D341Med (cell line): ENCODE measurements at regions not wholly inside any gene's neighbourhood (a gene's known extent, or its start where the extent isn't known, plus 50 kb on each side); places are given as distances from the start of the nearest gene placed in this dataset.
"Not testable (repeated sequence)": the region's sequence is repeated elsewhere in the genome, so short reads cannot be mapped to it uniquely, and the experiment has no call there.

Experiments
- DNase-seq: peaks from one replicate; pipeline ENCODE4 v3.0.0; 2012; ENCODE audit warnings: low spot score

GRCh38 chr4:26209378-26209777 lies 111.4 kb upstream of the RBPJ start:
- not testable (repeated sequence) for DNase-seq

- no peak for DNase-seq
Measured at GRCh38 chr4:26212528-26212927, 108.3 kb upstream of the RBPJ start.

GRCh38 chr4:26213317-26213716 lies 107.5 kb upstream of the RBPJ start:
- DNase-seq = no peak

GRCh38 chr4:26214994-26215393 lies 105.8 kb upstream of the RBPJ start:
- DNase-seq = no peak

GRCh38 chr4:26215725-26216124 lies 105.1 kb upstream of the RBPJ start:
- no peak for DNase-seq

- no peak for DNase-seq
Measured at GRCh38 chr4:26217481-26217880, 103.3 kb upstream of the RBPJ start.

GRCh38 chr4:26217961-26218676 lies 102.7 kb upstream of the RBPJ start:
- no peak for DNase-seq

- no peak for DNase-seq
Measured at GRCh38 chr4:26218677-26219605, 101.9 kb upstream of the RBPJ start.

GRCh38 chr4:26220696-26221095 lies 100.1 kb upstream of the RBPJ start:
- no peak for DNase-seq

GRCh38 chr4:26223155-26223554 lies 97.7 kb upstream of the RBPJ start:
- DNase-seq = no peak

- no peak for DNase-seq
Measured at GRCh38 chr4:26226629-26227376, 94.0 kb upstream of the RBPJ start.

- DNase-seq = no peak
Measured at GRCh38 chr4:26227601-26228229, 93.1 kb upstream of the RBPJ start.

- no peak for DNase-seq
Measured at GRCh38 chr4:26228883-26229282, 91.9 kb upstream of the RBPJ start.

GRCh38 chr4:26229974-26230373 lies 90.8 kb upstream of the RBPJ start:
- DNase-seq = no peak

GRCh38 chr4:26233350-26233749 lies 87.5 kb upstream of the RBPJ start:
- DNase-seq = no peak

GRCh38 chr4:26235500-26235899 lies 85.3 kb upstream of the RBPJ start:
- no peak for DNase-seq

- no peak for DNase-seq
Measured at GRCh38 chr4:26237916-26238315, 82.9 kb upstream of the RBPJ start.

- no peak for DNase-seq
Measured at GRCh38 chr4:26238426-26238777, 82.4 kb upstream of the RBPJ start.

- no peak for DNase-seq
Measured at GRCh38 chr4:26238778-26239679, 81.8 kb upstream of the RBPJ start.

GRCh38 chr4:26239801-26240200 lies 81.0 kb upstream of the RBPJ start:
- DNase-seq = no peak

GRCh38 chr4:26241179-26241578 lies 79.6 kb upstream of the RBPJ start:
- no peak for DNase-seq
